Inflammatory macrophage treated with lipopolysaccharide for 1 hour (primary cell): ENCODE measurements at regions not wholly inside any gene's neighbourhood (a gene's known extent, or its start where the extent isn't known, plus 50 kb on each side); places are given as distances from the start of the nearest gene placed in this dataset.

ENCODE experiments used
- DNase-seq, 2 donors: peaks; one replicate each; pipeline ENCODE4 v3.0.0-alpha.2; 2020 to 2022

GRCh38 chr3:182369861-182370260 lies 423.4 kb upstream of the ATP11B start:
- no peak for DNase-seq

GRCh38 chr3:182370949-182371348 lies 422.4 kb upstream of the ATP11B start:
- no peak for DNase-seq

DNA sequence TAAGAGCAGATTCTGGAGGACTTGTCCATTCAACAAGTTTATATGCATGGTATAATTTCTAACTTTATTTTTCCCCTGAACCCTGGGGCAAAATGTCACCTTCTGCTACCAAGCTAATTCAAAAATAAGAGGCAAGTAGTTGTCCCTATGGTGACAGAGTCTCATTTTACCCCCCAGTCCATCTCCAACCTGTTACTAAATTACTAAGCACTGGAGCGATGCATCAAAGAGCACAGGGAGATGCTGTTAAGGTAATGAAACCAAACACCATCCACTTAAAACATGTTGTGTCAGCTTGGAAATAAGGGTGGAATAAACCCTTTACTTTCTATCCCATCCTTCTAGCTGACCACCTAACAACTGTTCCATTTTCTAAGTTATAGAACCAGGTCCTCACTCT lies 417.4 kb upstream of the ATP11B start:
- DNase-seq: no peak

DNA sequence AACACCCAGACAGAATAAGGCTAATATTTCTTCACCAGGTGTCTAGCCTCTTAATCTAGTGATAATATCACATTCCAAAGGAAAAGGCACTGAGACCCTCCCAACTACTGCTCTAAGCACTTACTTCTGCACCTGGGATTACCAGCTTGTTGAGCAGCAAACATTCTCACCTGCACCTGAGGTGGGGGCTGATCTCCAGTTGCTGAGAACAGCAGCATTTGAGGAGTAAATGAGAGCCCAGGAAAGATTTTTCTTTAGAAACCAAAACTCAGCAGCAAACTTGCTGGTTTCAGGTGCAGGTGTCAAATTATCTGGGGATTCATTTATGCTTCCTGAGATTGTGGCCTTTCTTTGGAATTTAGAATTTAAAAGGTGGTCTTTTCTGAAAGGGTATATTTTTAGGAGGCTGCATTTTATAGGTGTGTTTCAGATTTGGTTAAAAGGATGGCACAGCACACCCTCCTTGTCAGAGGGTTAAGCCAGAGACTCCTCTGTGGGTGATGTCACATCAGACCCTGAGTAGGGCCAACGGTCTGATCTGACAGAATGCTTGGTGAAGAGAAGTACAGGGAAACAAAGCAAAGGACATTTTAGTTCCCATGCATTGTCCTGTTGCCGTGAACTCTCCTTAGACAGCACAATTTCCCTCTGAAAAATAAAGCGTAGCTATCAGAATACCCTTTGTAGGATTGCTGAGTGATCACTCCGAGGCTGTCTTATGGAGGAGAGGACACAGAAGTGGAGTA lies 411.0 kb upstream of the ATP11B start:
- no peak for DNase-seq

- DNase-seq: no peak
These were observed 409.1 kb upstream of the ATP11B start for GRCh38 chr3:182384221-182384620.

- no peak for DNase-seq
These were observed 407.9 kb upstream of the ATP11B start for GRCh38 chr3:182385356-182385755.

- no peak for DNase-seq
These were observed 404.8 kb upstream of the ATP11B start for GRCh38 chr3:182388506-182388905.

DNA sequence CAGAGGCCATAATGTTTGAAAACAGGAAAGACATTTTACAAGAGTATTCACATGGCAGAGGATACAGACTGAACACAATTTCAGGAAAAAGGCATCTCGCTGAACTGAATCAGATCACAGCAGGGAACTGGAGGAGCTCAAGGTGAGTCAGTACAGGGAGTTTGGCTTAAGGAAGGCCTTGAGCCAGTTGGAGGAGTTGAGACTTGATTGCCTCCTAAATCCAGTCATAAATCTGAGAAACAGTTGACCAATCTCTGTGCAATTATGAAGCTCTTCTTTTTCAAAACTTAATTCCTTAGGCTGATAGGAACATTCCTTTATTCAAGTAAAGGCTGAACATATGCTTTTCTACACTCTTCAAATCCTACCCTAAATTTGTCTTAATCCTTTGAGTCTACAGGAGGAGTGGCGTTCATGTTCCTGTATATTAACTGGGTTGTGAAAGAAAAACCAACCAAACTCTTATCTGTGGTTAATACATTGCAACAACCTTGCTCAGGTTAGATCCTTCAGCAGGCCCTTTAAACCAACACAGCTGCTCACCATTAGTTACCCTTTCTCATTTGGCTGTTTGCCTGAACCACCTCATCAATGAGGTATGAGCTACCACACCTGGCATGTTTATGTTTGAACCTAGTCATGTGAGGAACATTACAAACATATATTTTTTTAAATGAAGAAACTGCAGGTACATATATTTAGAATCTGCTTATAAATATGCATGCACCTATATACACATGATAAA lies 404.1 kb upstream of the ATP11B start:
- no peak for DNase-seq

DNA sequence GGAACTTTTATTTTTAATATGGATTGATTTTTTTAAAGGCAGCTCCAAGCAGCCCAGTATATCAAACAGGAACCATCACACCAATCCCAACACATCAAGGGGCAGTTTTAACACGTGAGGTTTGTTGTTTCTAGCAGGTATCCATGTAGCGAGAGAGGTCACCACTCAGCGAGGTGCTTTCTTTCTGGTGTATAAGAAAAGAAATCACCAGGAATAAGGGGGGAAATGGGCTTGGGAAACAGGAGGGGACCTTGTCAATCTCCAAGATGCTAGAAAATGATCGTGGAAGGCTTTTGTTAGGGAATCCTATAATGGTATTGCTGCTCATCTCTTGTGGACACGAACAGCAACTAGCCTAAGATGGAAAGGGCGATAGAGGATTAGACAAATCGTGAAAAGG lies 402.9 kb upstream of the ATP11B start:
- no peak for DNase-seq

DNA sequence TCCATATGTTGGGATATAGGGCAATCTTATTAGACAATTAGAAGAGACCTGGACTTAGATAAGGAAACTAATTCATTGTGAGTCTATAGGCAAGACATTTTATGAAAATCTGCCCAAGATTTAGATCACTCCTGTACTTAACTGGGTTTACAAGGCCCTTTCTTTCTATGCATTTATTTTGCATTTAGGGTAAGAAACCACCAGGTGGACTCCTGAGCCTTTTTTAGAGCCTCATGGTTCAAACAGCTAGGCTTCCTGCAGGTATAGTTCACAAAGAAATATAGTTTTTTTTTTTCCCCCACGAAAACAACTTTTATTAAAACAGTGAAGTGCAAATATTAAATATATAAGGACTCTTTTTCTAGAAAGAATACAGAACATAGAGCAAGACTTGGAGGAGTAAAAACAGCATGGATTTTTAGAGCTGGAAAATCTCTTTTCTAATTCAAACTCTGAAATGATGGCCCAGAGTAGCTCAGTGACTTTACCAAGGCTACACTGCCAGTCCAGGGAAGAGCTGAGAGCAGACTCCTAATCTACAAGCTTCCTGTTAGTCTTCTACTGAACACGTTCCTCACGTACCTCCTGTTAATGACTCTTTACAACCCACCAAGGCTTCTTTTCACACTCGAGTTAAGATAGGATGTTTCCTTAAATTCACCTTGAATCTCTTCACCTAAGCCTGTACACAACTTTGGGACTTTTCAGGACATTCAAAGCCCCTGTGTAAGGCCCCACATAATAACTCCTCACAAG lies 400.9 kb upstream of the ATP11B start:
- DNase-seq: no peak

DNA sequence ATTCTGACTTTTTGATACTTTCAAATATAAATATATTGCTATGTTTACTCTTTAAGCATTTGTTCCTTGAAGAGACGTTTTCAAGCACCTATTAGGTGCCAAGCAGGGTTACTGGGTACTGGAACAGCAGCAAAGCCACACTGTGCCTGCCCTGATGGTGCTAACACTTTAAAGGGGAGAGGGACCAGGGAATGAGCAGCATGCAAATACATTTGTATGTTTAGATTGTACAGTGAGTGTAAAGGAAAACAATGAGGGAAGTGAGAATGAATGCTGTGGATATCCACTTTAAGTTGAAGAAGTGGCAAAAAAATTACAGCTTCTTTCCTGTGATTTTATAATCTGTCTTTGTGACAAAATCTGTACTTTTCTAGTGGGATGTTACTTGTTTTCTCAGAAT lies 400.2 kb upstream of the ATP11B start:
- DNase-seq: no peak

GRCh38 chr3:182393830-182394367 lies 399.4 kb upstream of the ATP11B start:
- no peak for DNase-seq

DNA sequence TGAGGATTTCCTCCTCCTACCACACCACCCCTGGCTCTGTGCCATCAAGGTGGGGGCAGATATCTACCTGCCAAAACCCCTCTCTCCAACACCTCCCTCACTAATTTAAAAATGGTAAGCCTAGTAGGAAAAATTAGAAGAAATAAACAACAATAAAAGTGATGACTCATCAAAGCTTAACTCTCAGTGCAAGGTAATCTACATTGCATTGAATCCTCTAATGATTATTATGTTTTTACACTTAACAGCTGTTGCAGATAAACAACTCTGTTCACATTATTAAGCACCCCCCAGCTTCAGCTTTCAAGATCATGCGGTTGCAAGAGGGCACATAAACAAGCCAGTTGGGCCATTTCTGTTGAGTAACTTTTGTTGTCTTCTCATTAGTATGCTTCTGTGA lies 396.1 kb upstream of the ATP11B start:
- DNase-seq: no peak

DNA sequence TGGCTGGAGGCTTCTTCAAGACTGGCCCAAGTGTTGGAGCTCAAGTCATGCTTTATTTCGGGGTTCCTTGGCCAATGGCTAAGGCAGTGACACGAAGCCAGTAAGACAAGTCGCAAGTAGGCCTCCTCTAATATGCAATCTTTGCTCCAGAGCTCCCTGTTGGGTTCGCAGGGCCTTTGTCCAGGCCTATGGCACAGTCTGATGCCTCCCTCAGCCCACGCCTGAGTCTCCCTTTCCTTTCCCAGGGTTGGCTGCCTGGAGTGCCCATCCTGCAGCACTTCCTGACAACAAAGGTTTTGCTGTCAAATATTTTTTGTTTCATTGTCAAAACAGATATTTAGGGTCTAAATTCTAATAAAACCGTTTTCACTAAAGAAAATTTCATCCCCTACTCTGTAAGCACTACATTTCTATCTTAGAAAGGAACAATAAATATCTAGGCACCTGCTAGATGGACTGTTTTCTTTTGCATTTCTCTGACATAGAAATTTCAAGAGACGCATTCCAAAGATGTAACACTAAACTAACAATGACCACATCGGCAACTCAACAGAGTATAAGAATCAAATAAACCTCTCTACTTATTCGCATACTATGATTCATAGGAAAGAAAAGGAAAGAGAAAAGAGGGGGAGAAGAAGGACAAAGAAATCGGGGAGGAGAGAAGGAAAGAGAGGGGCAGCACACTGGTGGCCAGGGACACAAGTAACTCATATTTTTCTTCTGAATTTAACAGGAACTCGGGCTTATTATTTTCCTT lies 393.1 kb upstream of the ATP11B start:
- DNase-seq: no peak

GRCh38 chr3:182400838-182401237 lies 392.5 kb upstream of the ATP11B start:
- DNase-seq: no peak

DNA sequence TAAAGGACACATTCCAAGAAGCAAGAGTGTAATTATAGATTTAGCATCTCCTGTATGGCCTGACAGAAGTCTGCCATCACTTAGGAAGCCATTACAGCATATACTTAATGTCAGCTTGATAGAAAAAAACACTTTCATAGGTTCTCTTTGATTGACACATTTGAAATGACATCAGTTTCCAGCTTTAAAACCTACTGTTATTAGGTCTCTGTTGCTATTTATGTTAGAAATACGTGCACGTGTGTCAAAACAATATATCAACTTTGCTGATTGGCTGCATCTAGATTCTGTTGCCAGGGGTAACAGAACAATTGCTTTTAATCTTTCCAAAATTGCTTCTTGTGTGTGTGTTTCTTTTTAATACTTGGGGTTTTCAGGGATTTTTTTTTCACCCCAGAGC lies 389.3 kb upstream of the ATP11B start:
- DNase-seq: no peak

GRCh38 chr3:182405759-182406158 lies 387.5 kb upstream of the ATP11B start:
- no peak for DNase-seq

- DNase-seq: no peak
These were observed 386.5 kb upstream of the ATP11B start for GRCh38 chr3:182406786-182407185.

GRCh38 chr3:182410051-182410450 lies 383.3 kb upstream of the ATP11B start:
- no peak for DNase-seq

DNA sequence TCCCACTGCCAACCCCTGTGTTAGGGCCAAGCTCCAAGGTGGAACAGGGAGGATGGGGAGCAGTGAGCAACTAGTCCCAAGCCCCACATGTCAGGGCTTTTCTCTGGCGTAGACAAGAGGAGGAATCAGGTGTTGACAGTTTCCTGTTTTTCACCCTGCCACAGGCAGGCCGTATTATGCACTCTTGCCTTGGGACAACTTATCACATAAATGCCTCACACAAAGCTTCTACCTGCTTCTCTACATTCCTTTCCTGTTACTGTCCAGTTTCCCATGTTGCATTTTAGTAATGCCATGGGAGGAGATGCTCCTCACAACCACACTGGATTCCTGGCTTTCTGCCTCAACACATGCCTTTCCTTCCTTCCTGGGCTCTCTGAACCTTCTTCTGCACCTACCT lies 381.2 kb upstream of the ATP11B start:
- no peak for DNase-seq

DNA sequence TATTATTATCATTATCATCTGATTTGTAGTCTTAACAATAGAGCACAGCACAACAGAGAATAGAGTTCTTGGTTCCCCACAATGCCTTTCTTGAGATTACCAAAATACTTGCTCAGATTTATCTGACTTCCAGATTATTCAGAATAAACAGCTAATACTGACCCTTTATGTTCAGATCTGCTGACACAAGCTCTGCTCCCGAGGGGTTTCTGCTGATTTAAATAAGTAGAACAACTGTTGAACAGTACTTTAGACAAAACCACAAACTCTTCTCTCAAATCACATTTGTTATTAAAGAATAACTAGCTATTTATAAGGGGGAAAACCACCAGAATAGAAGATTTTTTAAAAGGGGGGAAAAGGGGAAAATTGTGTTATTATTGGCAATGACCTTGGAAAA lies 380.2 kb upstream of the ATP11B start:
- DNase-seq: no peak

GRCh38 chr3:182413682-182414081 lies 379.6 kb upstream of the ATP11B start:
- no peak for DNase-seq

DNA sequence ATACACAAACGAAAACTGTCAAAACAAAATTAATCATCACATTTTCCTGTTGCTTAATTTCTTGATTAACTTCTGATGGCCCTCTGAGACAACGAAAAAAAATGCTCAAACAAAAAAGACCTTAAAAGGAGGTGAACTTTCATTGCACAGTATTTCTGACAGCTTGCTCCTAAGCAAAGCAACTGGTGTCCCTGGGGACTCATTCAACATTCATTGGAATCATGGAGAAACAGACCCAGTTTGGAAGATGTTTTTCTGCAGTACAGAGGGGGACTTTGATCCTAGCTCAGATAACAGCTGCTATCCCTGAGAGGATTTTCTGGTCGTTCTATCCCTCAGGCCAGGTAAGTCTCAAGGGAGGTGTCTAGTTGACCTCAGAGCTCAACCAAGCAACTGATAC lies 378.7 kb upstream of the ATP11B start:
- no peak for DNase-seq
